ENCODE measurements at regions not wholly inside any gene's neighbourhood (a gene's known extent, or its start where the extent isn't known, plus 50 kb on each side); places are given as distances from the start of the nearest gene placed in this dataset.

DNA sequence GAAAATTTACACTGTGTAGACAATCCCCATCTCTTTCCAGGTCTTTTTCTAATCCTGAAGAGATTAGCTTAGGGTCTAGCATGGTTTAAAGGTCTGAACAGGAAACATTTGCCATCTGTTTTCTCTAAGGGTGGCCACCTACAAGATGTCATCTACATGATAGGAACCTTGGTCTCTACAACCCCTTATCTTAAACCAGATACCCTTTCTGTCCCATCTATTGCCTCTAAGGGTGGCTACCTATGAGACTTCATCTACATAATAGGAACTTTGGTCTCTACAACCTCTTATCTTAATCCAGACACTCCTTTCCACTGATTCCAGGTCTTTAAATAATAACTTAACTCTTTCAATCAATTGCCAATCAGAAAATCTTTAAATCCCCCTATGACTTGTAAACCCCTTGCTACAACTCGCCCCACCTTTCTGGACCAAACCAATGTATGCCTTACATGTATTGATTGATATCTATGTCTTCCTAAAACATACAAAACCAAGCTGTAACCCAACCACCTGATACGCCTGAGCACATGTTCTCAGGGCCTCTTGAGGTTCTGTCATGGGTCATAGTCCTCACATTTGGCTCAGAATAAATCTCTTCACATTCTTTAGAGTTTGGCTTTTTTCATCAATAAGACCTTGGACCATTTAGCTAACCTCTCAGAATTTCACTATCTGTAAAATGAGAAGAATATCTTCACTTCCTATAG lies 605.0 kb downstream of the TUSC7 start:
- TF ChIP-seq, protein P1, sequence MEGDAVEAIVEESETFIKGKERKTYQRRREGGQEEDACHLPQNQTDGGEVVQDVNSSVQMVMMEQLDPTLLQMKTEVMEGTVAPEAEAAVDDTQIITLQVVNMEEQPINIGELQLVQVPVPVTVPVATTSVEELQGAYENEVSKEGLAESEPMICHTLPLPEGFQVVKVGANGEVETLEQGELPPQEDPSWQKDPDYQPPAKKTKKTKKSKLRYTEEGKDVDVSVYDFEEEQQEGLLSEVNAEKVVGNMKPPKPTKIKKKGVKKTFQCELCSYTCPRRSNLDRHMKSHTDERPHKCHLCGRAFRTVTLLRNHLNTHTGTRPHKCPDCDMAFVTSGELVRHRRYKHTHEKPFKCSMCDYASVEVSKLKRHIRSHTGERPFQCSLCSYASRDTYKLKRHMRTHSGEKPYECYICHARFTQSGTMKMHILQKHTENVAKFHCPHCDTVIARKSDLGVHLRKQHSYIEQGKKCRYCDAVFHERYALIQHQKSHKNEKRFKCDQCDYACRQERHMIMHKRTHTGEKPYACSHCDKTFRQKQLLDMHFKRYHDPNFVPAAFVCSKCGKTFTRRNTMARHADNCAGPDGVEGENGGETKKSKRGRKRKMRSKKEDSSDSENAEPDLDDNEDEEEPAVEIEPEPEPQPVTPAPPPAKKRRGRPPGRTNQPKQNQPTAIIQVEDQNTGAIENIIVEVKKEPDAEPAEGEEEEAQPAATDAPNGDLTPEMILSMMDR (IDR thresholded peaks at IDR 0.05), result no peak
- no peak for TF ChIP-seq POLR2A (IDR thresholded peaks at IDR 0.05)

Measured in thyroid gland (tissue), 4 donors.